CD4-positive, alpha-beta T cell (primary cell): ENCODE measurements at regions not wholly inside any gene's neighbourhood (a gene's known extent, or its start where the extent isn't known, plus 50 kb on each side); places are given as distances from the start of the nearest gene placed in this dataset.
"Not testable (repeated sequence)": the region's sequence is repeated elsewhere in the genome, so short reads cannot be mapped to it uniquely, and the experiment has no call there.

Experiments
- ATAC-seq: fragments of 200-7000 bp; cut with Tn5 transposase; one replicate; pipeline ENCODE4 v1.10.0; 2022; ENCODE audit warnings: mild to moderate bottlenecking; ENCODE audit not compliant: poor library complexity
- CTCF ChIA-PET: fragments of 350-600 bp; sonication (Branson Sonifier 250); formaldehyde crosslinking; loops from one replicate; lab custom pipeline; 2021; ENCODE audit warnings: antibody characterized with exemption, inconsistent platforms; lab: Charles Lee
- POLR2A ChIA-PET: fragments of 350-600 bp; sonication (Branson Sonifier 250); formaldehyde crosslinking; loops from one replicate; lab custom pipeline; 2021; ENCODE audit warnings: antibody characterized with exemption, inconsistent platforms; lab: Charles Lee
- DNase-seq, 14 experiments: peaks; one replicate each; pipeline ENCODE4 v3.0.0-alpha.2; 2013 to 2020; ENCODE audit warnings: mixed read lengths in 2 of 14
- H3K27ac ChIP-seq, 2 donors: one replicate each; pipeline versions ENCODE4 v1.5.1 to v1.7.0; 2013; ENCODE audit warnings: low read length in 2 of 2, low read depth in 1 of 2, mild to moderate bottlenecking in 1 of 2
- H3K27me3 ChIP-seq, 2 experiments: 1 replicate in 1 of 2; 2 replicates in 1 of 2; pipeline versions ENCODE4 v1.6.1 to v1.7.0; 2013; ENCODE audit warnings: low read length in 2 of 2, control low read depth in 1 of 2, mild to moderate bottlenecking in 1 of 2, moderate library complexity in 1 of 2; ENCODE audit not compliant: insufficient read depth in 2 of 2, control insufficient read depth in 1 of 2
- H3K36me3 ChIP-seq: one replicate; pipeline ENCODE4 v1.6.1; 2013; ENCODE audit warnings: low read length, control low read depth; ENCODE audit not compliant: insufficient read depth
- H3K4me1 ChIP-seq: one replicate; pipeline ENCODE4 v1.6.1; 2013; ENCODE audit warnings: low read length, control low read depth; ENCODE audit not compliant: insufficient read depth
- H3K4me3 ChIP-seq: one replicate; pipeline ENCODE4 v1.5.1; 2013; ENCODE audit warnings: mild to moderate bottlenecking, low read length, moderate library complexity
- H3K9me3 ChIP-seq, 2 experiments: 1 replicate in 1 of 2; 2 replicates in 1 of 2; pipeline versions ENCODE4 v1.6.1 to v1.7.0; 2013; ENCODE audit warnings: low read length in 2 of 2, mild to moderate bottlenecking in 2 of 2, control low read depth in 1 of 2, moderate library complexity in 1 of 2; ENCODE audit not compliant: control insufficient read depth in 1 of 2, insufficient read depth in 1 of 2
- H3K27ac Mint-ChIP-seq: one replicate; pipeline ENCODE4 v1.8.0; 2020; ENCODE audit warnings: mixed read lengths
- H3K27me3 Mint-ChIP-seq: one replicate; pipeline ENCODE4 v1.8.0; 2021; ENCODE audit warnings: mixed read lengths
- H3K36me3 Mint-ChIP-seq: one replicate; pipeline ENCODE4 v1.8.0; 2021; ENCODE audit warnings: low read depth, mixed read lengths
- H3K4me1 Mint-ChIP-seq: one replicate; pipeline ENCODE4 v1.8.0; 2021; ENCODE audit warnings: low read depth, mixed read lengths
- H3K4me3 Mint-ChIP-seq: one replicate; pipeline ENCODE4 v1.8.0; 2020; ENCODE audit warnings: mild to moderate bottlenecking, mixed read lengths
- H3K9me3 Mint-ChIP-seq: one replicate; pipeline ENCODE4 v1.8.0; 2020; ENCODE audit warnings: mixed read lengths
- intact Hi-C, 2 experiments: fragments of 100-400 bp; cut with DNase I in 1 of 2; cut with micrococcal nuclease in 1 of 2; formaldehyde crosslinking; loops; one replicate each; pipeline versions ENCODE4 v1.15.1 to v1.9.0; 2023 to 2025; cut with DNase I, micrococcal nuclease
- TF ChIP-seq, protein P1 (sequence below): fragments of 200-600 bp; IDR thresholded peaks from one replicate; pipeline ENCODE4 v1.8.0; 2022; ENCODE audit warnings: antibody characterized with exemption, mild to moderate bottlenecking

DNA sequence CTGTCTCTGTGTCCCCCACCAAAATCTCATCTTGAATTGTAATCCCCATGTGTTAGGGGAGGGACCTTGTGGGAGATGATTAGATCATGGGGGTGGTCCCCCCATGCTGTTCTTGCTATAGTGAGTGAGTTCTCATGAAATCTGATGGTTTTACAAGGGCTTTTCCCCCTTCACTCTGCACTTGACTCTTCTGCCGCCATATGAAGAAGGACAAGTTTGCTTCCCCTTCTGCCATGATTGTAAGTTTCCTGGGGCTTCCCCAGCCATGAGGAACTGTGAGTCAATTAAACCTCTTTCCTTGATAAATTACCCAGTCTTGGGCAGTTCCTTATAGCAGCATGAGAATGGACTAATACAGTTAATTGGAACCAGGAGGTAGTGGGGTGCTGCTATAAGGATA is 137.1 kb upstream of the RAB4A start:
- TF ChIP-seq, protein P1, sequence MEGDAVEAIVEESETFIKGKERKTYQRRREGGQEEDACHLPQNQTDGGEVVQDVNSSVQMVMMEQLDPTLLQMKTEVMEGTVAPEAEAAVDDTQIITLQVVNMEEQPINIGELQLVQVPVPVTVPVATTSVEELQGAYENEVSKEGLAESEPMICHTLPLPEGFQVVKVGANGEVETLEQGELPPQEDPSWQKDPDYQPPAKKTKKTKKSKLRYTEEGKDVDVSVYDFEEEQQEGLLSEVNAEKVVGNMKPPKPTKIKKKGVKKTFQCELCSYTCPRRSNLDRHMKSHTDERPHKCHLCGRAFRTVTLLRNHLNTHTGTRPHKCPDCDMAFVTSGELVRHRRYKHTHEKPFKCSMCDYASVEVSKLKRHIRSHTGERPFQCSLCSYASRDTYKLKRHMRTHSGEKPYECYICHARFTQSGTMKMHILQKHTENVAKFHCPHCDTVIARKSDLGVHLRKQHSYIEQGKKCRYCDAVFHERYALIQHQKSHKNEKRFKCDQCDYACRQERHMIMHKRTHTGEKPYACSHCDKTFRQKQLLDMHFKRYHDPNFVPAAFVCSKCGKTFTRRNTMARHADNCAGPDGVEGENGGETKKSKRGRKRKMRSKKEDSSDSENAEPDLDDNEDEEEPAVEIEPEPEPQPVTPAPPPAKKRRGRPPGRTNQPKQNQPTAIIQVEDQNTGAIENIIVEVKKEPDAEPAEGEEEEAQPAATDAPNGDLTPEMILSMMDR = no peak
- ATAC-seq (no peak), DNase-seq (peak in 2 of 14 experiments; percentile 31 to 48)
- ChIA-PET POLR2A (no interaction called here), CTCF (no interaction called here)
- Histone ChIP-seq H3K4me1 (peaks cover 43% of the 10 kb centered on the region), H3K27me3 (no peaks in the 10 kb centered on the region), H3K27ac (no peak overlapping the region), H3K36me3 (no peaks in the 10 kb centered on the region), H3K9me3 (peaks cover 5 to 12% of the 10 kb centered on the region in 2 experiments), H3K4me3 (no peak overlapping the region)
- no peak overlapping the region for H3K4me3 Mint-ChIP-seq
- no peak overlapping the region for H3K27ac Mint-ChIP-seq
- peaks cover 7% of the 10 kb centered on the region for H3K36me3 Mint-ChIP-seq
- no peaks in the 10 kb centered on the region for H3K27me3 Mint-ChIP-seq
- peaks cover 3% of the 10 kb centered on the region for H3K9me3 Mint-ChIP-seq
- peaks cover 74% of the 10 kb centered on the region for H3K4me1 Mint-ChIP-seq
- intact Hi-C loops = no loop called here

- intact Hi-C loops = loop anchor here in 1 of 2 experiments (5.0 kb wide), 1 partner anchor 53 kb away; no protein-coding TSS in a partner anchor
- H3K36me3 ChIP-seq, H3K36me3 Mint-ChIP-seq, H3K27ac Mint-ChIP-seq, DNase-seq, H3K27me3 ChIP-seq, POLR2A ChIA-PET, H3K27me3 Mint-ChIP-seq, H3K4me3 ChIP-seq, ATAC-seq, H3K4me3 Mint-ChIP-seq, H3K9me3 Mint-ChIP-seq, CTCF ChIA-PET, H3K27ac ChIP-seq: not testable (repeated sequence)
- Histone ChIP-seq H3K9me3 (peaks cover 5 to 12% of the 10 kb centered on the region in 2 experiments), H3K4me1 (peaks cover 43% of the 10 kb centered on the region)
- H3K4me1 Mint-ChIP-seq = peaks cover 73% of the 10 kb centered on the region
Measured at GRCh38 chr1:229134381-229135217, 136.3 kb upstream of the RAB4A start.

- Mint-ChIP-seq H3K9me3 (peaks cover 3% of the 10 kb centered on the region), H3K4me3 (no peak overlapping the region), H3K27me3 (no peaks in the 10 kb centered on the region), H3K4me1 (peaks cover 69% of the 10 kb centered on the region), H3K27ac (no peak overlapping the region), H3K36me3 (peaks cover 7% of the 10 kb centered on the region)
- Histone ChIP-seq H3K9me3 (peaks cover 5 to 12% of the 10 kb centered on the region in 2 experiments), H3K27ac (no peak overlapping the region), H3K27me3 (no peaks in the 10 kb centered on the region), H3K36me3 (no peaks in the 10 kb centered on the region), H3K4me1 (peaks cover 35% of the 10 kb centered on the region), H3K4me3 (no peak overlapping the region)
- CTCF ChIA-PET = no interaction called here
- DNase-seq = no peak
- TF ChIP-seq, protein P1 = no peak
- no peak for ATAC-seq
- POLR2A ChIA-PET = interaction anchor here (0.6 kb wide), 1 partner anchor 12 kb away, joined by 4 read pairs; no protein-coding TSS in a partner anchor
- intact Hi-C loops = loop anchor here in 1 of 2 experiments (5.0 kb wide), 1 partner anchor 52 kb away; no protein-coding TSS in a partner anchor
Measured at GRCh38 chr1:229135773-229136172, 135.1 kb upstream of the RAB4A start.
